Natural killer cell (primary cell): ENCODE measurements at regions not wholly inside any gene's neighbourhood (a gene's known extent, or its start where the extent isn't known, plus 50 kb on each side); places are given as distances from the start of the nearest gene placed in this dataset.

Experiments
- ATAC-seq, 3 donors: fragments of 150-1000 bp in 2 of 3; fragments of 200-7000 bp in 1 of 3; cut with Tn5 transposase; 1 replicate in 1 of 3; 2 replicates in 2 of 3; pipeline ENCODE4 v1.10.0; 2021; ENCODE audit warnings: mild to moderate bottlenecking in 2 of 3, moderate library complexity in 2 of 3
- DNase-seq, 2 donors: peaks; one replicate each; pipeline versions ENCODE4 v3.0.0 to v3.0.0-alpha.2; 2013 to 2021; ENCODE audit warnings: mixed read lengths in 1 of 2
- H3K27ac ChIP-seq: one replicate; pipeline ENCODE4 v1.5.1; 2013; ENCODE audit warnings: mild to moderate bottlenecking, low read length
- H3K27me3 ChIP-seq: one replicate; pipeline ENCODE4 v1.6.1; 2013; ENCODE audit warnings: low read length; ENCODE audit not compliant: control insufficient read depth, insufficient read depth
- H3K36me3 ChIP-seq: one replicate; pipeline ENCODE4 v1.6.1; 2013; ENCODE audit warnings: low read length; ENCODE audit not compliant: control insufficient read depth, insufficient read depth
- H3K4me1 ChIP-seq: one replicate; pipeline ENCODE4 v1.6.1; 2013; ENCODE audit warnings: low read length; ENCODE audit not compliant: control insufficient read depth, insufficient read depth
- H3K4me3 ChIP-seq: one replicate; pipeline ENCODE4 v1.5.1; 2013; ENCODE audit warnings: low read length
- H3K9me3 ChIP-seq: one replicate; pipeline ENCODE4 v1.6.1; 2013; ENCODE audit warnings: low read length; ENCODE audit not compliant: control insufficient read depth, insufficient read depth
- H3K27ac Mint-ChIP-seq, 2 donors: one replicate each; pipeline ENCODE4 v1.8.0; 2022; ENCODE audit warnings: mild to moderate bottlenecking in 2 of 2, mixed read lengths in 2 of 2, moderate library complexity in 1 of 2
- H3K27me3 Mint-ChIP-seq, 2 donors: one replicate each; pipeline ENCODE4 v1.8.0; 2022; ENCODE audit warnings: low read depth in 2 of 2, mixed read lengths in 2 of 2
- H3K36me3 Mint-ChIP-seq: one replicate; pipeline ENCODE4 v1.8.0; 2022; ENCODE audit warnings: mixed read lengths
- H3K4me1 Mint-ChIP-seq, 2 donors: one replicate each; pipeline ENCODE4 v1.8.0; 2022; ENCODE audit warnings: mixed read lengths in 2 of 2
- H3K4me3 Mint-ChIP-seq: one replicate; pipeline ENCODE4 v1.8.0; 2022; ENCODE audit warnings: mild to moderate bottlenecking, moderate library complexity, mixed read lengths
- H3K9me3 Mint-ChIP-seq, 2 donors: one replicate each; pipeline ENCODE4 v1.8.0; 2022; ENCODE audit warnings: mixed read lengths in 2 of 2
- CTCF ChIP-seq: fragments of 200-600 bp; IDR thresholded peaks from one replicate; pipeline ENCODE4 v1.8.0; 2022; ENCODE audit warnings: antibody characterized with exemption
- WGBS: methylation state at CpG from one replicate; pipeline ENCODE4 v1.1.7; 2013; ENCODE audit warnings: missing lambda C conversion rate; ENCODE audit not compliant: insufficient coverage; 5-methylcytosine and 5-hydroxymethylcytosine counted together
- intact Hi-C: fragments of 100-400 bp; cut with micrococcal nuclease; formaldehyde crosslinking; loops from one replicate; pipeline ENCODE4 v1.14.2; 2022

GRCh38 chr1:38524025-38524641, 335.4 kb downstream of the RRAGC start:
- Mint-ChIP-seq H3K9me3 (no peaks in the 10 kb centered on the region), H3K36me3 (no peaks in the 10 kb centered on the region), H3K4me1 (peaks cover 12 to 13% of the 10 kb centered on the region in 2 donors), H3K27me3 (peaks cover 18 to 22% of the 10 kb centered on the region in 2 donors), H3K27ac (no peak overlapping the region), H3K4me3 (no peak overlapping the region)
- WGBS, result 96% methylated on average over 7 of the region's 8 CpGs
- no peak for TF ChIP-seq CTCF
- Histone ChIP-seq H3K27me3 (no peaks in the 10 kb centered on the region), H3K4me1 (peaks cover 10% of the 10 kb centered on the region), H3K27ac (no peak overlapping the region), H3K4me3 (no peak overlapping the region), H3K9me3 (no peaks in the 10 kb centered on the region), H3K36me3 (no peaks in the 10 kb centered on the region)
- DNase-seq, result no peak
- ATAC-seq, result no peak
- intact Hi-C loops, result loop anchor here (10.0 kb wide), 1 partner anchor 61 kb away; no protein-coding TSS in a partner anchor

GRCh38 chr1:38523568-38523939, 336.0 kb downstream of the RRAGC start:
- 89% methylated on average over 5 of the region's 7 CpGs for WGBS
- intact Hi-C loops, result loop anchor here (10.0 kb wide), 1 partner anchor 61 kb away; no protein-coding TSS in a partner anchor
- Histone ChIP-seq H3K4me3 (no peak overlapping the region), H3K36me3 (no peaks in the 10 kb centered on the region), H3K4me1 (peaks cover 10% of the 10 kb centered on the region), H3K27ac (no peak overlapping the region), H3K9me3 (no peaks in the 10 kb centered on the region), H3K27me3 (no peaks in the 10 kb centered on the region)
- Mint-ChIP-seq H3K27me3 (peaks cover 18 to 28% of the 10 kb centered on the region in 2 donors), H3K4me3 (no peak overlapping the region), H3K27ac (no peak overlapping the region), H3K36me3 (no peaks in the 10 kb centered on the region), H3K4me1 (peaks cover 12 to 13% of the 10 kb centered on the region in 2 donors), H3K9me3 (no peaks in the 10 kb centered on the region)
- ATAC-seq (no peak), DNase-seq (no peak)
- no peak for TF ChIP-seq CTCF

GRCh38 chr1:38522915-38523567, 336.5 kb downstream of the RRAGC start:
- no peak for ATAC-seq
- H3K4me1 ChIP-seq, result peaks cover 10% of the 10 kb centered on the region
- Mint-ChIP-seq H3K4me1 (peaks cover 12 to 13% of the 10 kb centered on the region in 2 donors), H3K4me3 (no peak overlapping the region), H3K27me3 (peaks cover 16 to 33% of the 10 kb centered on the region in 2 donors), H3K27ac (no peak overlapping the region), H3K9me3 (no peaks in the 10 kb centered on the region), H3K36me3 (no peaks in the 10 kb centered on the region)
- intact Hi-C loops, result loop anchor here (10.0 kb wide), 1 partner anchor 62 kb away; no protein-coding TSS in a partner anchor
- DNase-seq, result no peak
- no peaks in the 10 kb centered on the region for H3K9me3 ChIP-seq
- TF ChIP-seq CTCF, result no peak
- H3K4me3 ChIP-seq, result no peak overlapping the region
- H3K27me3 ChIP-seq, result no peaks in the 10 kb centered on the region
- no peaks in the 10 kb centered on the region for H3K36me3 ChIP-seq
- WGBS, result 73% methylated on average over 9 of the region's 10 CpGs
- H3K27ac ChIP-seq, result no peak overlapping the region
